DND-41 (cell line): ENCODE measurements at regions not wholly inside any gene's neighbourhood (a gene's known extent, or its start where the extent isn't known, plus 50 kb on each side); places are given as distances from the start of the nearest gene placed in this dataset.

ENCODE experiments used
- ATAC-seq: fragments of 200-7000 bp; cut with Tn5 transposase; 3 replicates; pipeline ENCODE4 v1.9.1; 2021; ENCODE audit warnings: low read depth; ENCODE audit not compliant: insufficient read depth
- DNase-seq: peaks from one replicate; pipeline ENCODE4 v3.0.0-alpha.2; 2020
- H2AFZ ChIP-seq: 2 replicates; pipeline ENCODE4 v1.6.0; 2012; ENCODE audit warnings: low read depth, low read length
- H3K27ac ChIP-seq: 2 replicates; pipeline ENCODE4 v1.5.1; 2012; ENCODE audit warnings: low read length, inconsistent platforms
- H3K27me3 ChIP-seq: fragments of 200-600 bp; sonication (generic); 2 replicates; pipeline ENCODE4 v1.6.0; 2012; ENCODE audit warnings: low read length, mild to moderate bottlenecking, inconsistent platforms; ENCODE audit not compliant: insufficient read depth, poor library complexity
- H3K36me3 ChIP-seq: 2 replicates; pipeline ENCODE4 v1.5.1; 2012; ENCODE audit warnings: low read length, inconsistent platforms; ENCODE audit not compliant: insufficient read depth
- H3K4me1 ChIP-seq: 2 replicates; pipeline ENCODE4 v1.5.1; 2012; ENCODE audit warnings: mild to moderate bottlenecking, low read length; ENCODE audit not compliant: insufficient read depth
- H3K4me2 ChIP-seq: 2 replicates; pipeline ENCODE4 v1.6.0; 2012; ENCODE audit warnings: mild to moderate bottlenecking, moderate library complexity, low read length, inconsistent platforms; ENCODE audit not compliant: insufficient read depth
- H3K4me3 ChIP-seq, 2 experiments: fragments of 200-600 bp in 1 of 2; shearing (Covaris generic) in 1 of 2; 2 replicates each; pipeline ENCODE4 v1.5.1; 2012 to 2016; ENCODE audit warnings: inconsistent platforms in 2 of 2, low read length in 2 of 2, mild to moderate bottlenecking in 2 of 2, low read depth in 1 of 2, moderate library complexity in 1 of 2
- H3K79me2 ChIP-seq: 2 replicates; pipeline ENCODE4 v1.6.0; 2012; ENCODE audit warnings: low read length, inconsistent platforms; ENCODE audit not compliant: insufficient read depth
- H3K9ac ChIP-seq: 2 replicates; pipeline ENCODE4 v1.6.0; 2012; ENCODE audit warnings: low read depth, mild to moderate bottlenecking, inconsistent platforms, low read length, moderate library complexity
- H3K9me3 ChIP-seq: 2 replicates; pipeline ENCODE4 v1.5.1; 2012; ENCODE audit warnings: low read length, moderate library complexity, mild to moderate bottlenecking, inconsistent platforms; ENCODE audit not compliant: insufficient read depth, severe bottlenecking
- H4K20me1 ChIP-seq: 2 replicates; pipeline ENCODE4 v1.6.0; 2012; ENCODE audit warnings: low read length; ENCODE audit not compliant: insufficient read depth
- CTCF ChIP-seq: IDR thresholded peaks from 2 replicates; pipeline ENCODE4 v1.5.1; 2012; ENCODE audit warnings: borderline replicate concordance, low read length, moderate library complexity, mild to moderate bottlenecking; ENCODE audit not compliant: poor library complexity, severe bottlenecking; ENCODE audit errors: extremely low read depth
- EZH2 ChIP-seq: IDR thresholded peaks from 3 replicates; pipeline ENCODE4 v1.6.1; 2012; ENCODE audit warnings: borderline replicate concordance, low read depth, mild to moderate bottlenecking, moderate library complexity, low read length, inconsistent platforms; ENCODE audit not compliant: severe bottlenecking

GRCh38 chr12:60451457-60451856, 855.6 kb downstream of the SLC16A7 start:
- no peak for DNase-seq
- Histone ChIP-seq H3K36me3 (no peaks in the 10 kb centered on the region), H3K79me2 (no peaks in the 10 kb centered on the region), H3K27ac (no peak overlapping the region), H3K9me3 (no peaks in the 10 kb centered on the region), H2AFZ (no peak overlapping the region), H4K20me1 (no peaks in the 10 kb centered on the region), H3K4me1 (no peaks in the 10 kb centered on the region), H3K4me2 (no peak overlapping the region), H3K4me3 (no peak overlapping the region), H3K27me3 (no peaks in the 10 kb centered on the region), H3K9ac (no peak overlapping the region)
- no peak for ATAC-seq
- TF ChIP-seq EZH2: no peak
- no peak for TF ChIP-seq CTCF

DNA sequence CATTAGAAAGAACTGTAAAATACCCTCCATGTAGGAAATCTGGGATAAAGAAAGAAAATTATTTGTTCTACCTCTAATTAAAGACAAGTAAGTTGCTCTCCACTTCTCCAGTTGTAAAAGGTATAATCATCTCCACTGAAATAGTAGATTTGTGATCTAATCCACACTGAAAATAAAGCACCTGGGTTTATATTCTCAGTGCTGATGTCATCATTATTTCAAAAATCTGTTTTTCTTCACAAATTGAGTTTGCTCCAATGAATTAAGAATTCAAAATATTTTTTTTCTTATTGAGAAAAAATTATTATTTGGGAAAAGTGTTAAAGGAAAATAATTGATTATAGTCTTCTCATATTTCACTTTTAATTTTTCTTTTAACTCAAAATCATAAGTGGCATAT, 869.2 kb downstream of the SLC16A7 start:
- Histone ChIP-seq H2AFZ (no peak overlapping the region), H3K79me2 (no peaks in the 10 kb centered on the region), H3K9ac (no peak overlapping the region), H3K9me3 (no peaks in the 10 kb centered on the region), H3K36me3 (no peaks in the 10 kb centered on the region), H3K4me1 (no peaks in the 10 kb centered on the region), H3K27me3 (no peaks in the 10 kb centered on the region), H3K4me3 (no peak overlapping the region), H3K27ac (no peak overlapping the region), H3K4me2 (no peak overlapping the region), H4K20me1 (no peaks in the 10 kb centered on the region)
- no peak for ATAC-seq
- no peak for TF ChIP-seq CTCF
- DNase-seq: no peak

DNA sequence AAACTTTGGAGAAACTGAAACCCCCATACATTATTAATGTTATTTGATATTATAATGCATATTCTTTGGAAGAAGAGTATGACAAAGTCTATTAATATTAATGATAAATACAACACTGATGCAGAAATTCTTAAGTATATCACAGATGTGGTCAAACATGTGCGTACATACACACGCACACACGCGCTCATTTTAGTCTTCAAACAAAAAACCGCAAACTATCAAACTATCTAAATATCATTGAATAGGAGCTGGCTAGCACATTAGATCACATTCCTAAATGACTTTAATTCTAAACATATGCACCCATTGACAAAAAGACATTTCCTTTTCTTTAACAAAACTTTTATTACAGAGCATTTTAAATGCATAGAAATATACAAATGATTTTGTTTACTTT, 872.7 kb downstream of the SLC16A7 start:
- no peaks in the 10 kb centered on the region for H3K27me3 ChIP-seq
- no peak overlapping the region for H2AFZ ChIP-seq
- no peak for ATAC-seq
- H3K4me3 ChIP-seq: no peak overlapping the region
- H3K79me2 ChIP-seq: no peaks in the 10 kb centered on the region
- no peak for DNase-seq
- no peak overlapping the region for H3K9ac ChIP-seq
- no peak for TF ChIP-seq CTCF
- TF ChIP-seq EZH2: no peak
- H3K27ac ChIP-seq: no peak overlapping the region
- no peaks in the 10 kb centered on the region for H3K36me3 ChIP-seq
- H4K20me1 ChIP-seq: no peaks in the 10 kb centered on the region
- H3K4me1 ChIP-seq: no peaks in the 10 kb centered on the region
- no peaks in the 10 kb centered on the region for H3K9me3 ChIP-seq
- no peak overlapping the region for H3K4me2 ChIP-seq

- no peak for DNase-seq
- no peak overlapping the region for H2AFZ ChIP-seq
- H3K79me2 ChIP-seq: no peaks in the 10 kb centered on the region
- TF ChIP-seq EZH2 (no peak), CTCF (no peak)
- H3K9me3 ChIP-seq: no peaks in the 10 kb centered on the region
- H3K4me3 ChIP-seq: no peak overlapping the region
- no peaks in the 10 kb centered on the region for H3K4me1 ChIP-seq
- H3K4me2 ChIP-seq: no peak overlapping the region
- H3K9ac ChIP-seq: no peak overlapping the region
- no peaks in the 10 kb centered on the region for H3K36me3 ChIP-seq
- ATAC-seq: no peak
- H4K20me1 ChIP-seq: no peaks in the 10 kb centered on the region
- no peak overlapping the region for H3K27ac ChIP-seq
- no peaks in the 10 kb centered on the region for H3K27me3 ChIP-seq
Measured at GRCh38 chr12:60475825-60476224, 880.0 kb downstream of the SLC16A7 start.
